ENCODE measurements at regions not wholly inside any gene's neighbourhood (a gene's known extent, or its start where the extent isn't known, plus 50 kb on each side); places are given as distances from the start of the nearest gene placed in this dataset.
A peak's percentile ranks its signal among the peaks of the same experiment; 100 is the strongest.

DNA sequence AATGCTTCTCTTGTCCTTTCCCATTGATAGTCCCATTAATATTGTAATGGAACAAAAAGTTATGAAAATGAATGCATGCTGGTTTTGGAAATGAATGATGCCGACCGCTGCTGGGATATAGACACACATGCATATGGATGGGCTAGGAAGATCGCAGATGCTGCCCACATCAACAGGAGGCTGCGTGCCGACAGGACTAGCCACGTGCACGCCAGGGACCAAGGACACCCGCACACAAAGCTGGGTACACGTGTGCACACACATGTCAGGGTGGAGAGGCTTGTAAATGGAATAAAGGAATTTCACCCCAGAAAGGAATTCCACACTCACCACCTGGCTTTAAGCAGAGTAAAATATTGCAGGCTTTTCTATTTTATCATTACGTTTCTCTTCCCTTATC, 153.8 kb upstream of the VASH1 start:
- DNase-seq = no peak

DNA sequence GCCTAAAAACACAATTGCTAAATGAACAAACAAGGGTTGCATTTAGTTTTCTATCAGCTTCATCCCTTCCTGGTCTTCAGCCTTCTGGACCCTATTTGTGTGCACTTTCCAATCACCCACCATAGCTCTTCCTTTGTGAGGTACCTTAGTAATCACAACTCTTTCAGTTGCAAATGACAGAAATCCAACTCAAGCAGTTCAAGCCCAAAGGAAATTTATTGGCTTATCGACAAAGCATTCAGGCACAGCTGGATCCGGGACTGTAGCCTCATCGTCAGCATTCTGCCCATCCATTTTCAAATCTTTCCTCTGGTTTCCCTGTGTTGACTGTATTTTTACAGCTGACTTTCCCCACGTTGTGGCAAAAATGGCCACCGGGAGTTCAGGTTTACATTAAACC, 148.6 kb upstream of the VASH1 start:
- DNase-seq = no peak

DNA sequence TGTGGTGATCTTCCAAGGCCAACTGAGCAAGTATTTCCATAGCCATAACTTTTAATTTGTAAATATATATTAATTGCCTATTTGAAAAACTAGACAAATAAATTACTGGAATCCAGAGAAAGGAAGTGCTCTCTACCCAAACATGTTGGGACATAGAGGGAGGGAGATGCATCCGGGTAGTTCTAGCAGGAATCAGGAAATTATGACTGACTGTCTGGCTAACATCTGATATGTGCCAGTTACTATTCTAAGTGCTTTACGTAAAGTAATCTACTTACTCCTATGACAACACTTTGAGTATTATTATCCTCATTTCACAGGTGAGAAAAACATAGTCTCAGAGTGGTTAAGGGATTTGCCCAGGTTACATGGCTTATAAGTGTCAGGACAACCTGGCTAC, 147.7 kb upstream of the VASH1 start:
- no peak for DNase-seq

DNA sequence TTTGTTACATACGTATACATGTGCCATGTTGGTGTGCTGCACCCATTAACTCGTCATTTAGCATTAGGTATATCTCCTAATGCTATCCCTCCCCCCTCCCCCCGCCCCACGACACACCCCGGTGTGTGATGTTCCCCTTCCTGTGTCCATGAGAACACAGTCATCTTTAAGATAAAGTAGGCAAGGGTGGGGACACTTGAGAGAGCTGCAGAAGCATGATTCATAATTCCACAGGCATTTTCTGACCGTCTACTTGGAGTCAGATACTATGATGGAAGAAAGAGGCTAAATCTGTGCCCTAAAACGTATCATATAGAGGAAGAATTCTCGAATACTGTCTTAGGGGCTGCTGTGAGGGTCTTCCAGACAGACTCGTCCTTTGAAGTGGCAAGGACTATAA, 145.9 kb upstream of the VASH1 start:
- no peak for DNase-seq

DNA sequence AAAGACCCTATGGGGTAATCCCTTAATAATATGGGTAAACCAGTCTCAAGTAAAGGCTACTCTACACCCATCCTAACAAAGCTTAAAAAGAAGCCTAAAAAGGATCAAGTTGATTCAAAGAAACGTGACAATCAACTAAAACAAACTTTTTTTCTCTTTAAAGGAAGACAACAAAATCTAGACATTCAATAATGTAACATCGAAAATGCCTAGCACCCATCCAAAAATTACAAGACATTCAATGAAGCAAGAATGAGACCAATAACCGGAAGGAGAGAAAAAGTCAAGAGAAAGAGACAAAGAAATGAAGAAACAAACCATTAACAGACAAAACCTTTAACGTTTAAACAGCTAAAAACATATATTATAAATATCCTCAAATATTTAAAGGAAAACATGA, 143.8 kb upstream of the VASH1 start:
- no peak for DNase-seq

DNA sequence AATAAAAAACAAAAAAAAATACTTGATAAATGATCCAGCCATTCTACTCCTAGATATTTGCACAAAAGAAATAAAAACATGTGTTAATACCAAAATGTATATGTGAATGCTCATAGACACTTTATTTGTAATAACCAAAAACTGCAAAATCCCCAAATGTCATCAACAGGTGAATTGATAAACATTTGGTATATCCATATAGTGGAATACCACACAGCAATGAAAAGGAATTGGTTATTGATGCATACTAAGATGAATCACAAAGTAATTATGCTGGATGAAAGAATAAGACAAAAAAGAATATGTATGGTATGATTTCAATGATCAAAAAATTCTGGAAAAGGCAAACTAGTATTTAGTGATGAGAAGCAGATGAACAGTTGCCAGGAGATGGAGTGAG, 124.7 kb upstream of the VASH1 start:
- no peak for DNase-seq

DNA sequence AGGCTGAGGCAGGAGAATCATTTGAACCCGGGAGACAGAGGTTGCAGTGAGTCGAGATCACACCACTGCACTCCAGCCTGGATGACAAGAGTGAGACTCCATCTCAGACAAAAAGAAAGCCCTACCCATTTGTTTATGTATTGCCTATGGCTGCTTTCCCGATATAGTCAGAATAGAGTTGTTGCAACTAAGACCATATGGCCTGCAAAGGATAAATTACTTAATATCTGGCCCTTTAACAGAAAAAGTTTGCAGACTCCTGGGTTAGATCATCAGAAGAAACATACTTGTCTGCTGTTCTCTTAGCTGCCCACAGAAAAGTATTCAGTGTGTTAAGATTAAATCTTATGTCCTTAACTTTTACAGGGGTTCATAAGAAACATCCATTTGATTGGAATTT, 122.4 kb upstream of the VASH1 start:
- DNase-seq = no peak

DNA sequence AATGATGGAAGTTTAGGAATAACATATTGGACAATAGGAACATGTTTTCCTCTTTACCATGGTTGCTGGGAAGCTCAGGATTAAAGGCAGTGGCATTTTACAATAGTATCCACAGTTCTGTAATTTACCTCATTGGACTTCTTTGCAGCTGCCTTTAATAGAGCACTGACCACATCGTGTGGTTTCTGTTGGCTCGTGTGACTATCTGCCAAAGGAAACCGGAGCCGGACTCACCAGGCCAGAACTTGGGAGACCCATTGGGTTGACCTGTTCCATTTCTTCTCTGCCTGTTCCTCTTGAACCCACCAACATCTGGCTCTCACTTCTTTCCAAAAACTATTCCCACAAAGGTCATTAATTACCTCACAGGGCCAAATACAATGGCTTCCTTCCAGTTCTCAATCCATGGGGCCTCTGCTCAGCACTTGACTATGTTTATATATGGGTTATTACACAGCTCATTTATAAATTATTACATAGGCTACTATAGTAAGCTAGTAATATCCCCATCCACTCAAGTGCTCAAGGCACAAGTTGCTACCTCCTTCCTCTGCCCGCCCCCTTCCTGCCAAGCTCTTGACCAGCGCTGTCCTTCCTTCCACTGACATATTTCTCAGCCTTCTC, 121.5 kb upstream of the VASH1 start:
- DNase-seq = no peak

DNA sequence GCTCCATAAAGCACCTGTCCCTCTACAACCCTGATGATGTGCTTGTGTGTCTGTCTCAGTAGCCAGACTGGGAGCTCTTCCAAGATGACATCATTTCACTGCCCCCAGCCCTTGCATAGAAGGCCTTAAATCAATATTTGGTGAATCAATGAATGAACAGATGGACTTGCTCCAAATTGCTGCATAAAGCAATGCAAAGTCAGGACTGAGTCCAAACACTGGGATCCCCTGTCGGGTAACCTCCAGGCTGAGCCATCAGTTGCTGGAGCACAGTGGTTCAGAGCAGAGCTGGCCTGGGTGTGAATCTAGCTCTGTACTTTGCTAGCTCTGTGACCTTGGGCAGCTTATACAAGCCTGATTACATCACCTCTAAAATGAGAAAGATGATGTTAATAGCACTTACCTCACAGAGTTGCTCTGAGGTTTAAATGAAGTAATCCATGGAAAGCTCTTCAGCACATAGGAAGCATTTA, 120.3 kb upstream of the VASH1 start:
- DNase-seq = no peak

DNA sequence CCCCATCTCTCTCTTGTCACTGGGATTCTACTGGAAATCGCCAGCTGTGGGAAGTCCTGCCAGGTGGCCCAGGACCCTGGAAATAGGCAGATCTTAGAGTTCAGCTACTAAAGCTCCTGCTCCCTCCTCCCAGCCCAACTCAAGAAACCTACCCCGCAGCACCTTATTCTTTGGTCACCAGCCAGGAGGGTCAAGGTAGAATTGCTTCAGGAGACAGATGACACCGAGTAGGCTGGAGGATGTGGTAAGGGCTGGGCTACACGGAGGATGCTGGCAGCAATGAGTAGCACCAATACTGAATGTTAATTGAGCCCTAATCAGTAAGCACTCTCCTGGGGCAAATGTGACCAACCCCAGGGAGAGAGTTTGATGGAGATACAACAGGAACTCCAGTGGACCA, 119.7 kb upstream of the VASH1 start:
- DNase-seq = no peak

DNA sequence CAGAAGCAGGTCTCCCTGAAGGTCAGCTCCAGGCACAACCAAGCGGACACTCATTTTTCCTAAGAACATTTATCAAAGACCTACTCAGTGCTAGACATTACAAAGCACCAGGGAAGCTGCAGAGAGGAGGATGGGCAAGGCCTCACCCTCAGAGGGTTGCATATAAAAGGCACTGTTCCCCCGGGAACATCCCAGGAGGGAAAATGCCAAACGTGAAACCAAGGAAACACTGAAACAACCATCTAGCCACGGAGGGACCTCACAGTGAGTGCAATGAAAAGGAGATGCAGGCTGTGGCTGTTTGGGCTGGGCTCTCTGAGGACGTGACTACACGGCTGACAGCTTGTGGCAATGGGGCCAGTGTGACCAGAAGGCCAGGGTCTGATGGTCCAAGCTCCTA, 117.4 kb upstream of the VASH1 start:
- DNase-seq = no peak

DNA sequence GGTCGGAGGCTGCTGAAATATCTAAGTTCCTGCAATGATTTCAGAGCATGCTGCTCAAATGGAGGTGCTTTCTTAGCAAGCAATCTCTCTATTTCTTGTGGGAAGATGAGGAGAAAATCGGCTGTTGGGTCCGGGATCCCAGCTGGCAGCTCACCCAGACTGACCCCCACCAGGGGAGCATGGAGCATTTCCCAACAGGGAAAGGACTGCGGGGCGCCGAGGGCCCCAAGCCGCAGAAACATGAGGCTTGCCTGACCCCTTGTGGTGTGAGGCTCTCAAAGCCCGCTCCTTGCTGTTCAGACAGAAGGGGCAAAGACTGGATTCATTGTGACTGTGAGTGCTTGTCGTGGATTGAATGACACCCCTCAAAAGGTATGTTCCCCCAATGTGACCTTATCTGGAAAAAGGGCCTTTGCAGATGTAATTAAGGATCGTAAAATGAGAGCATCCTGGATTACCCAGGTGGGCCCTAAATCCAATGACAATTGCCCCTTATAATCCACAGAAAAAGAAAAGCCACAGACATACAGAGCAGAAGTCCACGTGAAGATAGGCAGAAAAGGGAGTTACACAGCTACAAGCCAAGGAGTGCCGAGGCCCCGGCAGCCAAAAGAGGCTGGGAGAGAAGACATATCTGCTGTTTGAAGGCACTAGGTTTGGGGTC, 116.3 kb upstream of the VASH1 start:
- DNase-seq = peak; percentile 7

DNA sequence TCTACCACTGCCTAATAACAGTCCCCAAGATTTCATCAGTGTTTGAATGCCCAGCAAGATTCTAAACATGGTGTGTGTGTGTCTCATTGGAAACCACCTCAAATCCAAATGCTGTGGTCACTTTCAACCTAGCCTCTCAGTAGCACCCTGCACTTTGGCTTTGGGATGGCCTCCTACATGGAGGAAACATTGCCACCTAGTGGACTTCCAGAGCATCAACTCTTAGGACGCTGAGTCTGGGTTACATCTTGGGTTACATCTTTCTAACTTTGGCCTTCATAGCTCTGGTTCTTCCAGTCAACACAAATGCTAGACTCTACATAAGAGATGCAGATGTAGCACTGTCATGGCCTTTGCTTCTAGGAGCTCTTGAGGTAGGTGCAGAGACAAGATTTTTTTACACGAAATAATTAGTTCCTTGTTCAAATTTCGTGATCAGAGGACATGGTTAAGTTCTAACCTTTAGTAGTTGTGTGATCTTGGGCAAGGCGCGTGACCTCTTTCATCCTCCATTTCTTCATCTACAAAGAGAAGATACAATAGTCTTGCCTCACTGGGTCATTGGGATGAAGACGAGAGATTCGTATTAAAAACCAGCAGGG, 113.5 kb upstream of the VASH1 start:
- DNase-seq = peak; percentile 44

DNA sequence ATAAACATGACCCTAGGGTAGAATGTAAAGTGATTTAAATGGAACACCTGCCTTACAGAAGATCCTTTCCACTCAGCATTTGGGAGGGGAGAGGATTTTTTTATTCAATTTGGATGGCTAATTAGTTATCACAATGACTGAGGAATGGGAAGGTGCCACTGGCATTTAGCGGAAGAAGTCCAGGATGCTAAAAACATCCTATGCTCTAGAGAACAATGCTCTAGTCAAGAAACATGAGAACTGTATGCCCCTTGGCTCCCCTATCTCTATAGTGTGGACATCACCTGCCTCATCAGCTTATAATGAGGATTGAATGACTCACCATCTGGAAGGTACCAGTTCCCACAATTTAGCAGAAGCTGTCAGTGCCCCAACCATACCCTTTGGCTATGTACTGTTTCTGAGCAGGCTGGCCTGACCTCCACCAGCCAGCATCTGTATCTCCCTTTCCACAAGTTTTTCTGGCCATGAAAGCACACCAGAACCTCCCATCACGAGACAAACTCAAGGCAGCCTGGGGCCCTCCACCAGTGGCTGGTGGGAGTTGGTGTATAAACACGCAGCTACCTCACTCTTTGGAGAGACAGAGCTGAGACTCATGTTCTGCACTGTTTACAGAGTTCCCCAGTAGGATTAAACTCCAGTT, 109.7 kb upstream of the VASH1 start:
- no peak for DNase-seq

DNA sequence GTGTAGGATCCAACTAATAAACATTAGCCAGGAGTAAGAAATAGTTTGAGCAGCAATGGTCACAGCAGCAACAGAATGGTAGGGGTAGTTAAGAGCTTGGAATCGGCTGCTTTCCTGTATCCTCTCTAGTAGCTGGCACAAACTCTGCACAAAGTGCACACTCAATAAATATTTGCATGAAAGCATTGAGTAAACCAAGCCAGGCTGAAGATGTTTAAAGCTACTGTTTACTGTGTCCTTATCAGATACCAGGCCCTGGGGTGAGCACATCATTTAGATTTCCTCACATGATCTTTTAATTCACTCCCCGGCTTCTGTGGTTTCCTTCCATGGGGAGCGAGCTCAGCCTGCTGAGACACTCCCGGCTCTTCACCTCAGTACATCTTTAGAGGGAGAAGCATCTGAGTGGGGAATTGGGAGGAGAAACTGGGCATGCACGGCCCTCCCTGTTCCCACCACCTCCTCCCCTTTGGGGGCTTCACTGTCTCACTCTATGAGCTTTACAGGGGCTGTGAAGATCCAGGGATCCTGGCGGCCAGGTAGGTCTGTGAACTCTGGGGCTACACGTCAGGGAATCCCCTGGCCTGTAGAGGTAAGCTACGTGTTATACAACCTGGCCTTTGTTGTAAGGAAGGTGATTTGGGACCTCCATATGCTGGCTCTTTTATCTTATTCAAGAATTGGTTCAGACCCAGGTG, 107.2 kb upstream of the VASH1 start:
- no peak for DNase-seq

DNA sequence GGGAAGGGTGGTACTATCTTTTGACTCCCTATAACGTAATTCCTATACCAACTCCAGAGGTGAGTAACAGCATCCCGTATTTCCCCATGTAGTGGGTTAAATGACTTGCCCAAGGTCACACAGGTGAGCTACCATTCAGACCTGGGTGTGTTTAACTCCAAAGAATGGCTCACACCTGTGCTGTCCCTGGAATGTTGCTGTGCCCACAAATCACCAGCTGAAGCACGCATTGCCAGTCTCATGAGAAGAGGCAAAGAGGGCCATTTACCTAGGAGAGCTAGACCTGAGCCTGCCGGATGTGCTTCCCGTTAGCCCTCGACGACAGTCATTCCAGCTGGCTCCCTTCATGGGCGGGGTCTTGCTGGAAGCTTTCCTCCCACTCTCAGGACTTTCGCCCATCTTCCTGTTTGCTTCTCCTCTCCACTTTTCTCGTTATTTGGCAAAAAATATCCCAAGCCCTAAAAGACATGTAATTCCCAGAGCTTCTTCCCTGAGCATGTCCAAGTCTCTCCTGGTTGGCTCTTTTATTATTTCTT, 106.6 kb upstream of the VASH1 start:
- DNase-seq = no peak

DNA sequence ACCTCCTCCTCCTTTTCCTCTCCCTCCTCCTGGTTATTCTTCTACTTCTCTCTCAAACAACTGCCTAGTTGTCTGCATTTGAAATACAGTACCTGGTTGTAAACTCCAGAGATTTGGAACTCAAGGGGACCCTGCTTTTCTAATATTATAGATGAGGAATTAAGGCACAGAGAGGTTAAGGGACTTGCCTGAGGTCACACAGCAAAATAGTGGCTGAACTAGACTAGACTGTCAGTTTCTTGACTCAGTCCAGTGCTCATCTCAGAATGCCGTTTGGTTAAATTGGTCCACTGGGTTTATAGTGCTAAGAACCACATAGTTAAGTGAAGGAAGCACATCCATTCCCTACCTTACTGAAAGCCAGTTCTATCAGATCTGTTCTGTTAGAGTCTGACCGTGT, 105.9 kb upstream of the VASH1 start:
- DNase-seq = no peak

DNA sequence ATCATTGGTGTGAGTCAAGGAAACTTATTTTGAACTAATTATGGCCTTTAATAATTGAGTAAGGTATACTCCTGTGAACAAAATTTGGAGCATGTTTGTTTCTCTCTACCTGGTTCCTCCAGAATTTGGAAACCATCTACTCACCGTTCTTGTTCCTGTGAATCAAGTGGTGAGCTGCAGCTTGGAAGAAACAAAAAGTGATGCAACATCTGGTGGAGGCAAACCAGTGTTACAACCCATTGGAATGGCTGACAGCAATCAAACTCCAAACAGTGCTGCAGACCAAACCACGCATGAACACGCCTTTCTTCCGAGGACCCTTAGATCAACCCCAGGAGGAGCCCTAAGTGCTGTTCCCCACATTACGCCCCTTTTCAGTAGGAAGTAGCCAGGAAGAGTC, 104.7 kb upstream of the VASH1 start:
- no peak for DNase-seq

DNA sequence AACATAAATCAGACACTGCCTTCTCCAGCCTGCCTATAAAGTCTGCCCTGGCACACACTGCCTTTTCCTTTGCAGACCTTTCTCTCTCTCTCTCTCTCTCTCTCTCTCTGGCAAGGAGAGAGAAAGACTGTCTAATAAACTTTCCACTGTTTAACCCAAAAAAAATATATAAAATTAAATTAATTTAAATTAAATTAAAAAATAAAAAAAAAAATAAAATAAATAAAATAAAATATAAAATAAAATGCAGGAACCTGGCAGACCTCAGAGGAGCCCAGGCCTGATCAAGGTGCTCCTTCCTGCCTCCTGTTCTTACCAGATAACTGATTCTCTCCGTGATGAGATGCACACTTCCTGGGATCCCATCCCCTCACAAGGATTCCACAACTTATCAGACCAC, 103.9 kb upstream of the VASH1 start:
- no peak for DNase-seq

DNA sequence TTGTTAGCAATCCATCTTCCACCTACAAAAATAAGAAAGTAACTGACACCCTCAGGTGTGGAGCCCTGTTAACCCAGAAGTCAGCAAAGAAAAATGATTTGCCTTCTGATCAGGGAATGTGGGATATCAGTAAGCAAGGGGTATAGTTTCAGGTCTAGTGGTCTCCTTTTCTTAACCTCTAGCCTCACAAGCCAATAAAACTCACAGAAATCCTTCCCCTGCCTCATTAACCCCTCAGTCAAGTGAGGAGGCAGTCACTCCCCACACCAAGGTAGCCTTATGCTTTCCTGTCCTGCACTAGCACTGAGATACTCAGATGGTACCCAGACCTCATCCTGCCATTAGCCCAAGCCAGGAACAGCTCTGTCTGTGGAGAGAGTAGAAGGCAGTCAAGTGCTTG, 103.4 kb upstream of the VASH1 start:
- DNase-seq = no peak

DNA sequence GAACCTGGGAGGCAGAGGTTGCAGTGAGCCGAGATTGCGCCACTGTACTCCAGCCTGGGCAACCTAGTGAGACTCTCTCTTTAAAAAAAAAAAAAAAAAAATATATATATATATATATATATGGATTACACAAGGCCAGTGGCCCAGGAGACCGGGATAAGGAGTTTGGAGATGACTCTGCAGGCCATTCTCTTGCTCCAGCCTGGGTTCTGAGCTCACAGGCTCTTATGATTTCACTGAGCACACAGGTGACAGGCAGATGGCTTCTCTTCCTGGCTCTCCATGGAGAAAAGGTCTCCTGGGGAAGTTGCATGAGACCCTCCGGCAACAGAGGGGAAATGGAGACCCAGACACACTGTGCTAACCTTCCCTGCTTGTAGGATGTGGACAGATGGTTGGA, 98.7 kb upstream of the VASH1 start:
- DNase-seq = no peak

DNA sequence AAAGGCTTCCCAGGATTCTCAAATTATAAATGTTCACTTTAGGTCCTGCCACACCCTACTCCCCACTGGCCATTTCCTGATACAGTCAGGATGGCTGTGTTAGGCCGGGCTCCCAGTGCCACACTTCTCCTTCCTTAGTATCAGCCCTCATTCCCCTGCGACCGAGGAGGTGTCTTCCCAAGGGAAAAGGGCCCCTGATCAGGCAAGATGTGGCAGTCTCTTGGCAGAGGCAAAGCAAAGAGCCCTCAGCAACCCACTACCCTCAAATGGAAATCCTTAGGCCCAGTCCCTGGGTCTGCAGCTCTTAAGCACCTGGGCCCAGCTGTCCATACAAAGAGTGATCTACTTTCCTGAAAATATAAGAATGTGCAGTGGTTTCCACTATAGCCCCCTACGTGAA, 96.5 kb upstream of the VASH1 start:
- no peak for DNase-seq

DNA sequence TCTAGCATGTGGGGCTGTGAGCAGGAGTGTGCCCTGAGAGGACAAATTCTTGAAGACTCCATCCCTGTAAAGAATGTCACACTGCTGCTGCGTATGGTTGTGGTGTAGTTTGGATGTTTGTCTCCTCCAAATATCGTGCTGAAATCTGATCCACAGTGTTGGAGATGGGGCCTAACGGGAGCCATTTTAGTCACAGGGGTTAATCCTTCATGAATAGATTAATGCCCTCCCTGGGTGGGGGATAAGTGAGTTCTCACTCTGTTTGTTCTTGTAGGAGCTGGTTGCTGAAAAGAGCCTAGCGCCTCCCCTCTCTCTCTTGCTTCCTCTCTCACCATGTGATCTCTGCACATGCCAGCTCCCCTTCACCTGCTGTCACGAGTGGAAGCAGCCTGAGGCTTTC, 94.5 kb upstream of the VASH1 start:
- DNase-seq = no peak
